Karpas-422 (cell line): ENCODE measurements at regions not wholly inside any gene's neighbourhood (a gene's known extent, or its start where the extent isn't known, plus 50 kb on each side); places are given as distances from the start of the nearest gene placed in this dataset.
"Not testable (repeated sequence)": the region's sequence is repeated elsewhere in the genome, so short reads cannot be mapped to it uniquely, and the experiment has no call there.

ENCODE experiments used
- DNase-seq: peaks from one replicate; pipeline ENCODE4 v3.0.0-alpha.2; 2015
- H2AFZ ChIP-seq: fragments of 200-600 bp; sonication (generic); 2 replicates; pipeline ENCODE4 v1.6.1; 2014; ENCODE audit warnings: antibody characterized with exemption, low read length, mixed read lengths
- H3K27ac ChIP-seq: fragments of 200-600 bp; sonication (generic); 2 replicates; pipeline ENCODE4 v1.5.1; 2014; ENCODE audit warnings: mild to moderate bottlenecking, low read length, moderate library complexity
- H3K27me3 ChIP-seq: fragments of 200-600 bp; sonication (generic); 2 replicates; pipeline ENCODE4 v1.6.1; 2014; ENCODE audit warnings: low read length, mixed read lengths
- H3K36me3 ChIP-seq: fragments of 200-600 bp; sonication (generic); 2 replicates; pipeline ENCODE4 v1.6.1; 2014; ENCODE audit warnings: low read length, mixed read lengths; ENCODE audit not compliant: insufficient read depth
- H3K4me1 ChIP-seq: fragments of 200-600 bp; sonication (generic); 2 replicates; pipeline ENCODE4 v1.6.1; 2014; ENCODE audit warnings: mild to moderate bottlenecking, low read length, mixed read lengths
- H3K4me2 ChIP-seq: fragments of 200-600 bp; sonication (generic); 2 replicates; pipeline ENCODE4 v1.6.1; 2014; ENCODE audit warnings: low read length, low read depth, mild to moderate bottlenecking; ENCODE audit not compliant: poor library complexity, severe bottlenecking
- H3K4me3 ChIP-seq: fragments of 200-600 bp; sonication (generic); 2 replicates; pipeline ENCODE4 v1.5.1; 2014; ENCODE audit warnings: mild to moderate bottlenecking, antibody characterized with exemption, low read length, mixed read lengths
- H3K79me2 ChIP-seq: fragments of 200-600 bp; sonication (generic); 2 replicates; pipeline ENCODE4 v1.6.1; 2014; ENCODE audit warnings: mild to moderate bottlenecking, low read length, mixed read lengths
- H3K9ac ChIP-seq: fragments of 200-600 bp; sonication (generic); 2 replicates; pipeline ENCODE4 v1.6.0; 2014; ENCODE audit warnings: low read length
- H3K9me2 ChIP-seq: fragments of 200-600 bp; sonication (generic), shearing (Covaris generic); replicated peaks from 2 replicates; pipeline ENCODE4 v1.6.0; 2014; ENCODE audit warnings: mild to moderate bottlenecking, low read length, moderate library complexity; ENCODE audit not compliant: insufficient read depth
- H3K9me3 ChIP-seq: fragments of 300-700, 200-600 bp; sonication (generic); 2 replicates; pipeline ENCODE4 v1.6.1; 2014; ENCODE audit warnings: low read length, mixed read lengths
- H4K20me1 ChIP-seq: fragments of 200-600 bp; sonication (generic); 2 replicates; pipeline ENCODE4 v1.6.1; 2014; ENCODE audit warnings: mild to moderate bottlenecking, antibody characterized with exemption, low read length, low read depth; ENCODE audit not compliant: insufficient read depth

GRCh38 chr18:29359222-29359621 is 1182.3 kb upstream of the CDH2 start:
- H3K9ac ChIP-seq, H3K36me3 ChIP-seq, H3K27ac ChIP-seq, H2AFZ ChIP-seq, H3K9me2 ChIP-seq, H3K79me2 ChIP-seq, H3K4me1 ChIP-seq, H3K27me3 ChIP-seq, H3K4me2 ChIP-seq, H3K4me3 ChIP-seq, DNase-seq, H4K20me1 ChIP-seq: not testable (repeated sequence)
- H3K9me3 ChIP-seq = peaks cover 27% of the 10 kb centered on the region

- H3K4me1 ChIP-seq = no peaks in the 10 kb centered on the region
- peaks cover 53% of the 10 kb centered on the region for H3K9me3 ChIP-seq
- H3K9ac ChIP-seq = no peak overlapping the region
- H3K79me2 ChIP-seq = no peaks in the 10 kb centered on the region
- no peaks in the 10 kb centered on the region for H3K9me2 ChIP-seq
- no peak overlapping the region for H3K27ac ChIP-seq
- H3K27me3 ChIP-seq = no peaks in the 10 kb centered on the region
- no peak overlapping the region for H2AFZ ChIP-seq
- DNase-seq = no peak
- H3K4me3 ChIP-seq = no peak overlapping the region
- no peaks in the 10 kb centered on the region for H3K36me3 ChIP-seq
- no peak overlapping the region for H3K4me2 ChIP-seq
- no peaks in the 10 kb centered on the region for H4K20me1 ChIP-seq
These were observed 1174.2 kb upstream of the CDH2 start for GRCh38 chr18:29351171-29351570.

GRCh38 chr18:29328932-29329331 is 1152.0 kb upstream of the CDH2 start:
- Histone ChIP-seq H3K9me2 (no peaks in the 10 kb centered on the region), H4K20me1 (no peaks in the 10 kb centered on the region), H3K36me3 (no peaks in the 10 kb centered on the region), H3K4me3 (no peak overlapping the region), H3K4me2 (no peak overlapping the region), H3K27ac (no peak overlapping the region), H3K27me3 (no peaks in the 10 kb centered on the region), H3K4me1 (no peaks in the 10 kb centered on the region), H3K79me2 (no peaks in the 10 kb centered on the region), H2AFZ (no peak overlapping the region), H3K9ac (no peak overlapping the region), H3K9me3 (peaks cover 26% of the 10 kb centered on the region)
- no peak for DNase-seq

- no peaks in the 10 kb centered on the region for H3K36me3 ChIP-seq
- H3K9me2 ChIP-seq = no peaks in the 10 kb centered on the region
- no peak overlapping the region for H3K4me2 ChIP-seq
- no peak overlapping the region for H3K4me3 ChIP-seq
- H4K20me1 ChIP-seq = no peaks in the 10 kb centered on the region
- no peak overlapping the region for H3K9ac ChIP-seq
- H3K9me3 ChIP-seq = peaks cover 27% of the 10 kb centered on the region
- H2AFZ ChIP-seq = no peak overlapping the region
- no peak for DNase-seq
- H3K27me3 ChIP-seq = no peaks in the 10 kb centered on the region
- H3K79me2 ChIP-seq = no peaks in the 10 kb centered on the region
- H3K27ac ChIP-seq = no peak overlapping the region
- no peaks in the 10 kb centered on the region for H3K4me1 ChIP-seq
These were observed 1149.3 kb upstream of the CDH2 start for GRCh38 chr18:29326214-29326613.

GRCh38 chr18:29321561-29321960 is 1144.6 kb upstream of the CDH2 start:
- DNase-seq = no peak
- no peaks in the 10 kb centered on the region for H4K20me1 ChIP-seq
- no peak overlapping the region for H2AFZ ChIP-seq
- no peak overlapping the region for H3K9ac ChIP-seq
- no peaks in the 10 kb centered on the region for H3K9me2 ChIP-seq
- H3K79me2 ChIP-seq = no peaks in the 10 kb centered on the region
- no peak overlapping the region for H3K27ac ChIP-seq
- H3K4me1 ChIP-seq = no peaks in the 10 kb centered on the region
- H3K4me2 ChIP-seq = no peak overlapping the region
- H3K4me3 ChIP-seq = no peak overlapping the region
- peaks cover 29% of the 10 kb centered on the region for H3K9me3 ChIP-seq
- H3K36me3 ChIP-seq = no peaks in the 10 kb centered on the region
- no peaks in the 10 kb centered on the region for H3K27me3 ChIP-seq

GRCh38 chr18:29313312-29313711 is 1136.4 kb upstream of the CDH2 start:
- H3K36me3 ChIP-seq = no peaks in the 10 kb centered on the region
- DNase-seq = no peak
- no peak overlapping the region for H3K4me3 ChIP-seq

GRCh38 chr18:29311580-29311979 is 1134.7 kb upstream of the CDH2 start:
- Histone ChIP-seq H3K79me2 (no peaks in the 10 kb centered on the region), H3K4me3 (no peak overlapping the region), H3K36me3 (no peaks in the 10 kb centered on the region), H2AFZ (no peak overlapping the region), H3K4me2 (no peak overlapping the region), H3K27ac (no peak overlapping the region), H3K9me2 (no peaks in the 10 kb centered on the region), H3K4me1 (no peaks in the 10 kb centered on the region), H4K20me1 (no peaks in the 10 kb centered on the region), H3K9me3 (peaks cover 27% of the 10 kb centered on the region), H3K9ac (no peak overlapping the region), H3K27me3 (no peaks in the 10 kb centered on the region)
- DNase-seq = no peak

More at GRCh38 chr18:29313312-29313711, 1136.4 kb upstream of the CDH2 start:
- Histone ChIP-seq H3K9me3 (peaks cover 29% of the 10 kb centered on the region), H3K79me2 (no peaks in the 10 kb centered on the region), H2AFZ (no peak overlapping the region), H3K27me3 (no peaks in the 10 kb centered on the region), H3K9ac (no peak overlapping the region), H3K4me1 (no peaks in the 10 kb centered on the region), H3K9me2 (no peaks in the 10 kb centered on the region), H3K27ac (no peak overlapping the region), H4K20me1 (no peaks in the 10 kb centered on the region), H3K4me2 (no peak overlapping the region)

- H3K27me3 ChIP-seq = no peaks in the 10 kb centered on the region
- no peaks in the 10 kb centered on the region for H4K20me1 ChIP-seq
- no peak overlapping the region for H3K27ac ChIP-seq
- no peak for DNase-seq
- H3K4me1 ChIP-seq = no peaks in the 10 kb centered on the region
- no peaks in the 10 kb centered on the region for H3K9me2 ChIP-seq
- H3K4me2 ChIP-seq = no peak overlapping the region
- H3K4me3 ChIP-seq = no peak overlapping the region
- H3K36me3 ChIP-seq = no peaks in the 10 kb centered on the region
- peaks cover 26% of the 10 kb centered on the region for H3K9me3 ChIP-seq
- H2AFZ ChIP-seq = no peak overlapping the region
- H3K79me2 ChIP-seq = no peaks in the 10 kb centered on the region
- H3K9ac ChIP-seq = no peak overlapping the region
These were observed 1132.4 kb upstream of the CDH2 start for GRCh38 chr18:29309366-29309765.

- Histone ChIP-seq H3K27ac (no peak overlapping the region), H3K9me3 (peaks cover 26% of the 10 kb centered on the region), H4K20me1 (no peaks in the 10 kb centered on the region), H2AFZ (no peak overlapping the region), H3K4me1 (no peaks in the 10 kb centered on the region), H3K4me3 (no peak overlapping the region), H3K36me3 (no peaks in the 10 kb centered on the region), H3K9ac (no peak overlapping the region), H3K9me2 (no peaks in the 10 kb centered on the region), H3K4me2 (no peak overlapping the region), H3K27me3 (no peaks in the 10 kb centered on the region), H3K79me2 (no peaks in the 10 kb centered on the region)
- DNase-seq = no peak
These were observed 1131.1 kb upstream of the CDH2 start for GRCh38 chr18:29307982-29308381.
